ENCODE measurements at regions not wholly inside any gene's neighbourhood (a gene's known extent, or its start where the extent isn't known, plus 50 kb on each side); places are given as distances from the start of the nearest gene placed in this dataset.
"Not testable (repeated sequence)": the region's sequence is repeated elsewhere in the genome, so short reads cannot be mapped to it uniquely, and the experiment has no call there.

GRCh38 chr7:82511542-82511941, 68.0 kb upstream of the CACNA2D1 start:
- Mint-ChIP-seq H3K36me3 (ENCODE audit: low read depth) (no peaks in the 10 kb centered on the region), H3K27ac (no peak overlapping the region), H3K27me3 (no peaks in the 10 kb centered on the region), H3K9me3 (peaks cover 2% of the 10 kb centered on the region), H3K4me3 (no peak overlapping the region), H3K4me1 (ENCODE audit: low read depth) (no peaks in the 10 kb centered on the region)
- DNase-seq: no peak

- no peak for DNase-seq
- Mint-ChIP-seq H3K4me1 (ENCODE audit: low read depth) (no peaks in the 10 kb centered on the region), H3K9me3 (peaks cover 6% of the 10 kb centered on the region), H3K36me3 (ENCODE audit: low read depth) (no peaks in the 10 kb centered on the region), H3K4me3 (no peak overlapping the region), H3K27me3 (no peaks in the 10 kb centered on the region), H3K27ac (no peak overlapping the region)
Measured at GRCh38 chr7:82507976-82508677, 64.5 kb upstream of the CACNA2D1 start.

GRCh38 chr7:82507365-82507975, 63.9 kb upstream of the CACNA2D1 start:
- DNase-seq: no peak
- peaks cover 6% of the 10 kb centered on the region for H3K9me3 Mint-ChIP-seq
- H3K27me3 Mint-ChIP-seq: no peaks in the 10 kb centered on the region
- H3K4me3 Mint-ChIP-seq: no peak overlapping the region
- H3K4me1 Mint-ChIP-seq (ENCODE audit: low read depth): no peaks in the 10 kb centered on the region
- H3K27ac Mint-ChIP-seq: no peak overlapping the region
- no peaks in the 10 kb centered on the region for H3K36me3 Mint-ChIP-seq (ENCODE audit: low read depth)

- no peak for DNase-seq
Measured at GRCh38 chr7:82506702-82507101, 63.1 kb upstream of the CACNA2D1 start.

GRCh38 chr7:82506208-82506607, 62.6 kb upstream of the CACNA2D1 start:
- Mint-ChIP-seq H3K4me3 (no peak overlapping the region), H3K27me3 (no peaks in the 10 kb centered on the region), H3K9me3 (peaks cover 12% of the 10 kb centered on the region), H3K36me3 (ENCODE audit: low read depth) (no peaks in the 10 kb centered on the region), H3K27ac (no peak overlapping the region), H3K4me1 (ENCODE audit: low read depth) (no peaks in the 10 kb centered on the region)
- no peak for DNase-seq

More at GRCh38 chr7:82506702-82507101, 63.1 kb upstream of the CACNA2D1 start:
- H3K27ac Mint-ChIP-seq: no peak overlapping the region
- H3K36me3 Mint-ChIP-seq (ENCODE audit: low read depth): no peaks in the 10 kb centered on the region
- H3K4me1 Mint-ChIP-seq (ENCODE audit: low read depth): no peaks in the 10 kb centered on the region
- H3K9me3 Mint-ChIP-seq: peaks cover 10% of the 10 kb centered on the region
- no peak overlapping the region for H3K4me3 Mint-ChIP-seq
- no peaks in the 10 kb centered on the region for H3K27me3 Mint-ChIP-seq

GRCh38 chr7:82501346-82501745, 57.8 kb upstream of the CACNA2D1 start:
- no peak for DNase-seq
- Mint-ChIP-seq H3K27ac (no peak overlapping the region), H3K4me1 (ENCODE audit: low read depth) (no peaks in the 10 kb centered on the region), H3K4me3 (no peak overlapping the region), H3K36me3 (ENCODE audit: low read depth) (no peaks in the 10 kb centered on the region), H3K27me3 (no peaks in the 10 kb centered on the region), H3K9me3 (peaks cover 22% of the 10 kb centered on the region)

GRCh38 chr7:82499546-82499945, 56.0 kb upstream of the CACNA2D1 start:
- peaks cover 22% of the 10 kb centered on the region for H3K9me3 Mint-ChIP-seq
- DNase-seq; H3K27ac Mint-ChIP-seq; H3K4me3 Mint-ChIP-seq; H3K4me1 Mint-ChIP-seq (ENCODE audit: low read depth); H3K36me3 Mint-ChIP-seq (ENCODE audit: low read depth); H3K27me3 Mint-ChIP-seq: not testable (repeated sequence)

GRCh38 chr7:82494420-82494819, 50.8 kb upstream of the CACNA2D1 start:
- no peak for DNase-seq
- Mint-ChIP-seq H3K36me3 (ENCODE audit: low read depth) (no peaks in the 10 kb centered on the region), H3K4me3 (no peak overlapping the region), H3K4me1 (ENCODE audit: low read depth) (no peaks in the 10 kb centered on the region), H3K9me3 (peaks cover 5% of the 10 kb centered on the region), H3K27me3 (peaks cover 3% of the 10 kb centered on the region), H3K27ac (no peak overlapping the region)

All from activated T-cell treated with anti-CD3 and anti-CD28 coated beads, Interleukin-2, amount 50 U/mL, for 24 hours (primary cell).